ENCODE measurements at regions not wholly inside any gene's neighbourhood (a gene's known extent, or its start where the extent isn't known, plus 50 kb on each side); places are given as distances from the start of the nearest gene placed in this dataset.
A peak's percentile ranks its signal among the peaks of the same experiment; 100 is the strongest.

GRCh38 chr2:191476901-191477300 lies 201.0 kb upstream of the NABP1 start:
- POLR2A ChIA-PET = no interaction called here
- no peak for TF ChIP-seq CTCF (IDR thresholded peaks at IDR 0.05; ENCODE audit: control extremely low read depth, extremely low read depth, low read depth, missing control alignments)
- no peak for DNase-seq (ENCODE audit: extremely low spot score)
- CTCF ChIA-PET = no interaction called here

- ChIA-PET POLR2A (no interaction called here), CTCF (no interaction called here)
- peak; percentile 4 for TF ChIP-seq CTCF (IDR thresholded peaks at IDR 0.05; ENCODE audit: control extremely low read depth, extremely low read depth, low read depth, missing control alignments)
- no peak for DNase-seq (ENCODE audit: extremely low spot score)
Observed at GRCh38 chr2:191478799-191479679, 198.9 kb upstream of the NABP1 start.

- CTCF ChIA-PET = no interaction called here
- POLR2A ChIA-PET = no interaction called here
Observed at GRCh38 chr2:191479680-191480023, 198.3 kb upstream of the NABP1 start.

GRCh38 chr2:191481305-191482070 lies 196.4 kb upstream of the NABP1 start:
- TF ChIP-seq CTCF (IDR thresholded peaks at IDR 0.05; ENCODE audit: control extremely low read depth, extremely low read depth, low read depth, missing control alignments) = no peak
- ChIA-PET CTCF (no interaction called here), POLR2A (no interaction called here)
- DNase-seq (ENCODE audit: extremely low spot score) = no peak

More at GRCh38 chr2:191479680-191480023, 198.3 kb upstream of the NABP1 start:
- TF ChIP-seq CTCF (IDR thresholded peaks at IDR 0.05; ENCODE audit: control extremely low read depth, extremely low read depth, low read depth, missing control alignments) = no peak
- DNase-seq (ENCODE audit: extremely low spot score) = peak; percentile 22

GRCh38 chr2:191483117-191483516 lies 194.8 kb upstream of the NABP1 start:
- no peak for DNase-seq (ENCODE audit: extremely low spot score)
- CTCF ChIA-PET = interaction anchor here (0.6 kb wide), 1 partner anchor 54 kb away, joined by 3 read pairs; no protein-coding TSS in a partner anchor
- TF ChIP-seq CTCF (IDR thresholded peaks at IDR 0.05; ENCODE audit: control extremely low read depth, extremely low read depth, low read depth, missing control alignments) = no peak
- POLR2A ChIA-PET = no interaction called here

- POLR2A ChIA-PET = no interaction called here
Observed at GRCh38 chr2:191486584-191487320, 191.2 kb upstream of the NABP1 start.

More at GRCh38 chr2:191486584-191487320, 191.2 kb upstream of the NABP1 start:
- DNase-seq (ENCODE audit: extremely low spot score) = no peak
- TF ChIP-seq CTCF (IDR thresholded peaks at IDR 0.05; ENCODE audit: control extremely low read depth, extremely low read depth, low read depth, missing control alignments) = no peak
- CTCF ChIA-PET = interaction anchor here (1.0 to 3.1 kb wide), 8 partner anchors 9 to 331 kb away, joined by 3 to 7 read pairs (median 4); no protein-coding TSS in a partner anchor
